ENCODE measurements at regions not wholly inside any gene's neighbourhood (a gene's known extent, or its start where the extent isn't known, plus 50 kb on each side); places are given as distances from the start of the nearest gene placed in this dataset.

- Histone ChIP-seq H2AFZ (ENCODE audit: low read length) (no peak overlapping the region), H3K23me2 (ENCODE audit: insufficient read length, low read depth, low read length, poor library complexity, severe bottlenecking) (no peaks in the 10 kb centered on the region), H2BK5ac (ENCODE audit: insufficient read length, low read length) (no peak overlapping the region), H3K27me3 (ENCODE audit: insufficient read depth, low read length) (no peaks in the 10 kb centered on the region), H2BK20ac (ENCODE audit: low read depth, low read length, poor library complexity, severe bottlenecking) (no peak overlapping the region), H3K79me2 (ENCODE audit: insufficient read depth, low read length) (no peaks in the 10 kb centered on the region), H3T11ph (ENCODE audit: low read length) (no peak overlapping the region), H3K23ac (ENCODE audit: insufficient read length, low read depth, low read length) (no peak overlapping the region), H3K4me1 (ENCODE audit: insufficient read depth, low read length) (no peaks in the 10 kb centered on the region), H2AK5ac (ENCODE audit: insufficient read length, low read length) (no peak overlapping the region), H3K18ac (ENCODE audit: insufficient read length, low read depth, low read length) (no peak overlapping the region), H4K91ac (ENCODE audit: insufficient read length, low read depth, low read length) (no peak overlapping the region), H3K4me2 (ENCODE audit: insufficient read depth, insufficient read length, low read length) (no peak overlapping the region), H2BK120ac (ENCODE audit: low read depth, low read length, poor library complexity, severe bottlenecking) (no peak overlapping the region), H3K27ac (ENCODE audit: insufficient read length, low read depth, low read length) (no peak overlapping the region), H4K8ac (replicated peaks; ENCODE audit: insufficient read length, low read depth, low read length) (no peak overlapping the region), H3K56ac (ENCODE audit: insufficient read length, low read depth, low read length) (no peak overlapping the region), H3K9ac (ENCODE audit: extremely low read depth, insufficient read length, low read length) (no peak overlapping the region), H3K79me1 (ENCODE audit: insufficient read depth, low read depth, low read length, poor library complexity, severe bottlenecking) (no peaks in the 10 kb centered on the region), H3K14ac (ENCODE audit: insufficient read depth, low read length) (no peak overlapping the region), H3K9me3 (ENCODE audit: control insufficient read depth, low read depth, low read length) (no peaks in the 10 kb centered on the region), H4K20me1 (ENCODE audit: control insufficient read depth, insufficient read depth, insufficient read length) (no peaks in the 10 kb centered on the region), H4K5ac (ENCODE audit: insufficient read length, low read depth, low read length) (no peak overlapping the region), H2BK15ac (ENCODE audit: low read depth, low read length) (no peak overlapping the region), H3K4ac (ENCODE audit: low read depth, low read length) (no peak overlapping the region), H2BK12ac (ENCODE audit: insufficient read length, low read depth, low read length) (no peak overlapping the region)
- no peaks in the 10 kb centered on the region for H3K4me1 Mint-ChIP-seq
- H3K27me3 Mint-ChIP-seq (ENCODE audit: low read depth), result no peaks in the 10 kb centered on the region; the same call in 1 of the 2 replicates
- H3K27ac Mint-ChIP-seq, result no peak overlapping the region
- H3K36me3 Mint-ChIP-seq (ENCODE audit: insufficient read depth in 1 of 3, low read depth in 3 of 3), result peaks cover 0 to 12% (median 4%) of the 10 kb centered on the region in 3 experiments; a peak in 4 of 7 replicates
- no peak for TF ChIP-seq CTCF (conservative IDR thresholded peaks at IDR 0.05)
- H3K9me3 Mint-ChIP-seq, result peaks cover 5 to 18% of the 10 kb centered on the region in 2 experiments; a peak in 4 of 5 replicates
- no peak overlapping the region for H3K4me3 Mint-ChIP-seq
- DNase-seq, result no peak
- WGBS (ENCODE audit: extremely low coverage, insufficient read length, low lambda C conversion rate), result no CpG with 5 or more reads among the region's 2 CpGs
Measured at GRCh38 chr5:66540078-66540477, 56.1 kb upstream of the MAST4 start.

Measured in H9 (cell line).